GM12878 (cell line): ENCODE measurements at regions not wholly inside any gene's neighbourhood (a gene's known extent, or its start where the extent isn't known, plus 50 kb on each side); places are given as distances from the start of the nearest gene placed in this dataset.

Source experiments
- ATAC-seq: fragments of 200-7000 bp; cut with Tn5 transposase; 3 replicates; pipeline ENCODE4 v1.9.1; 2020; ENCODE audit warnings: mild to moderate bottlenecking, moderate library complexity
- BruUV-seq: library from RNA; stranded (reverse); fragments of 400-500 nt; replicated peaks from 2 replicates; lab custom pipeline; 2021; lab: Mats Ljungman, UMichigan
- CTCF ChIA-PET: fragments of 300-600 bp; sonication (Branson Sonifier 250); formaldehyde crosslinking; extraction: SDS; loops from one replicate; lab custom pipeline; 2021; ENCODE audit warnings: inconsistent platforms; lab: Yijun Ruan, JAX
- POLR2A ChIA-PET: fragments of 350-600 bp; formaldehyde crosslinking; extraction: SDS; loops from one replicate; lab custom pipeline; 2021; ENCODE audit warnings: inconsistent platforms; lab: Charles Lee
- RAD21 ChIA-PET: fragments of 300-600 bp; sonication (Branson Sonifier 250); formaldehyde crosslinking; loops from one replicate; lab custom pipeline; 2023; ENCODE audit warnings: antibody characterized with exemption; ENCODE audit not compliant: unreplicated experiment; lab: Charles Lee
- SMC1A ChIA-PET: fragments of 300-600 bp; sonication (Branson Sonifier 250); formaldehyde crosslinking; loops from one replicate; lab custom pipeline; 2023; ENCODE audit not compliant: unreplicated experiment, uncharacterized antibody; lab: Charles Lee
- DNase-seq: peaks from one replicate; pipeline ENCODE4 v3.0.0-alpha.2; 2011; ENCODE audit warnings: low read depth, low spot score
- FAIRE-seq: peaks from 3 replicates; lab custom pipeline; 2011; peaks lifted over from hg19 to GRCh38; lab: Jason Lieb, UNC
- H2AFZ ChIP-seq: 2 replicates; pipeline ENCODE4 v1.6.0; 2011; ENCODE audit warnings: low read depth, low read length, control low read depth; ENCODE audit not compliant: control insufficient read depth
- H3K27ac ChIP-seq: 2 replicates; pipeline ENCODE4 v1.5.1; 2011; ENCODE audit warnings: control low read depth; ENCODE audit not compliant: control insufficient read depth, insufficient read depth
- H3K27me3 ChIP-seq, 2 experiments: replicated peaks in 1 of 2; 2 replicates each; pipeline versions ENCODE4 v1.6.0 to v1.6.1; 2011; ENCODE audit warnings: low read length in 1 of 2; ENCODE audit not compliant: control insufficient read depth in 2 of 2, insufficient read depth in 2 of 2
- H3K36me3 ChIP-seq, 2 experiments: 2 replicates each; pipeline ENCODE4 v1.5.1; 2011; ENCODE audit warnings: low read length in 1 of 2; ENCODE audit not compliant: control insufficient read depth in 2 of 2, insufficient read depth in 2 of 2
- H3K4me1 ChIP-seq: 2 replicates; pipeline ENCODE4 v1.6.1; 2011; ENCODE audit warnings: mild to moderate bottlenecking, low read length, moderate library complexity, mixed read lengths; ENCODE audit not compliant: control insufficient read depth, insufficient read depth
- H3K4me2 ChIP-seq: 2 replicates; pipeline ENCODE4 v1.6.0; 2011; ENCODE audit warnings: control low read depth; ENCODE audit not compliant: control insufficient read depth, insufficient read depth
- H3K4me3 ChIP-seq: fragments of 200-600 bp; sonication (generic); 2 replicates; pipeline ENCODE4 v1.5.1; 2016
- H3K79me2 ChIP-seq: 2 replicates; pipeline ENCODE4 v1.6.0; 2011; ENCODE audit warnings: low read length; ENCODE audit not compliant: control insufficient read depth, insufficient read depth
- H3K9ac ChIP-seq: 2 replicates; pipeline ENCODE4 v1.8.0; 2011; ENCODE audit warnings: low read length, control low read depth, mixed read lengths; ENCODE audit not compliant: control insufficient read depth, insufficient read depth
- H3K9me3 ChIP-seq: replicated peaks from 3 replicates; pipeline ENCODE4 v1.5.1; 2011; ENCODE audit warnings: mild to moderate bottlenecking, low read length; ENCODE audit not compliant: control insufficient read depth, insufficient read depth
- H4K20me1 ChIP-seq: 2 replicates; pipeline ENCODE4 v1.6.0; 2011; ENCODE audit not compliant: control insufficient read depth, insufficient read depth
- ATF7 ChIP-seq: fragments of 450-650 bp; IDR thresholded peaks from 2 replicates; pipeline ENCODE4 v1.6.1; 2016; ENCODE audit warnings: low read depth, mild to moderate bottlenecking
- BCL11A ChIP-seq: IDR thresholded peaks from 2 replicates; pipeline ENCODE4 v1.6.1; 2011; ENCODE audit warnings: low read depth, low read length
- ESRRA ChIP-seq: IDR thresholded peaks from 2 replicates; pipeline ENCODE4 v1.6.1; 2012; ENCODE audit warnings: mild to moderate bottlenecking, low read length, improper control_type of control experiment
- FOS ChIP-seq: IDR thresholded peaks from 3 replicates; pipeline ENCODE4 v1.6.1; 2011; ENCODE audit warnings: borderline replicate concordance; ENCODE audit not compliant: insufficient read length; ENCODE audit errors: extremely low read depth
- IRF4 ChIP-seq: IDR thresholded peaks from 2 replicates; pipeline ENCODE4 v1.6.1; 2011; ENCODE audit warnings: low read depth, low read length
- NR2C1 ChIP-seq: fragments of 450-650 bp; IDR thresholded peaks from 2 replicates; pipeline ENCODE4 v1.6.1; 2017; ENCODE audit warnings: antibody characterized with exemption, mild to moderate bottlenecking, moderate library complexity
- POLR2AphosphoS2 ChIP-seq: IDR thresholded peaks from 2 replicates; pipeline ENCODE4 v1.6.1; 2011; ENCODE audit warnings: low read depth, mild to moderate bottlenecking, low read length, improper control_type of control experiment, moderate library complexity
- RBBP5 ChIP-seq: fragments of 200-600 bp; sonication (generic); conservative IDR thresholded peaks from 2 replicates; pipeline ENCODE4 v1.6.1; 2016
- SRF ChIP-seq, 2 experiments: IDR thresholded peaks; 2 replicates each; pipeline ENCODE4 v1.6.1; 2011; ENCODE audit warnings: low read depth in 2 of 2, low read length in 2 of 2, mild to moderate bottlenecking in 1 of 2, moderate library complexity in 1 of 2
- TBL1XR1 ChIP-seq: IDR thresholded peaks from 2 replicates; pipeline ENCODE4 v1.6.1; 2012; ENCODE audit warnings: low read depth, low read length, improper control_type of control experiment
- TCF3 ChIP-seq: IDR thresholded peaks from 2 replicates; pipeline ENCODE4 v1.6.1; 2012; ENCODE audit warnings: low read depth, mild to moderate bottlenecking, low read length, borderline replicate concordance; ENCODE audit not compliant: insufficient read depth
- ZNF274 ChIP-seq: IDR thresholded peaks from one replicate; pipeline ENCODE4 v1.8.0; 2011; ENCODE audit not compliant: insufficient read length, insufficient read depth
- WGBS: methylation state at CpG from one replicate; pipeline ENCODE4 v1.1.6; 2016; ENCODE audit warnings: low lambda C conversion rate; ENCODE audit not compliant: insufficient replicate concordance, insufficient coverage; ENCODE audit errors: missing lambda C conversion rate; 5-methylcytosine and 5-hydroxymethylcytosine counted together
- in situ Hi-C: fragments of 300-500 bp; cut with MboI; formaldehyde crosslinking; loops from 9 replicates; pipeline ENCODE4 v1.14.3; 2018; ENCODE audit warnings: mixed read lengths
- intact Hi-C: fragments of 100-400 bp; cut with micrococcal nuclease; formaldehyde crosslinking; loops from one replicate; pipeline ENCODE4 v1.14.2; 2022; ENCODE audit not compliant: unreplicated experiment
- TF ChIP-seq, protein P1 (sequence below): fragments of 450-650 bp; IDR thresholded peaks from 2 replicates; pipeline ENCODE4 v1.6.1; 2017; ENCODE audit warnings: antibody characterized with exemption, mild to moderate bottlenecking, moderate library complexity
- TF ChIP-seq, protein P2 (sequence below): IDR thresholded peaks from 2 replicates; pipeline ENCODE4 v1.6.1; 2011; ENCODE audit warnings: low read depth, low read length, improper control_type of control experiment, borderline replicate concordance
- TF ChIP-seq, protein P3 (sequence below): IDR thresholded peaks from 2 replicates; pipeline ENCODE4 v1.6.1; 2011; ENCODE audit warnings: borderline replicate concordance, low read depth, mild to moderate bottlenecking, moderate library complexity, mixed read lengths, low read length; ENCODE audit not compliant: insufficient read depth; ENCODE audit errors: extremely low read length

DNA sequence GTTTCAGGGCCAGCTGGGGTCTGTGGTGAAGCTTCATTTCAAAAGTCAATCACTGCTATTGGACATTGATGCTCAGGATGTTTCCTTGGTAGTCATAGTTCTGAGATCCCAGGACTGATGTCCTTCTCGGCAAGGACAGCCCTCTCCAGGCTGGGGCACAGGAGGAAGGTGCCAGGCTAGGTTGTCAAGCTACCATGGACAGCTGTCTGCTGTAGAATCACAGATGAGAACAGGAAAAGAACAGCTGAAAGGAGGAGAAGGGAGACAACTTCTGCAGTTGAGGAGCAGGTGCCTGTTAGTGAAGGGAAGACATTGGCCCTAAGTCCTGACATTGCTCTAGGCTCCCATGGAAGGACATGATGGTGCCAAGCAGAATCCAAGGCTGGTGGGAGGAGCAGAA is 58.0 kb downstream of the XAGE2 start:
- CTCF ChIA-PET, result no interaction called here
- H3K9ac ChIP-seq, result no peak overlapping the region
- in situ Hi-C loops, result no loop called here
- H3K4me3 ChIP-seq, result no peak overlapping the region
- SMC1A ChIA-PET, result no interaction called here
- DNase-seq, result no peak
- no peak for ATAC-seq
- H3K27ac ChIP-seq, result no peak overlapping the region
- H3K36me3 ChIP-seq, result no peaks in the 10 kb centered on the region
- no peak overlapping the region for H3K4me2 ChIP-seq
- no peaks in the 10 kb centered on the region for H3K9me3 ChIP-seq
- H2AFZ ChIP-seq, result no peak overlapping the region
- no peaks in the 10 kb centered on the region for H4K20me1 ChIP-seq
- TF ChIP-seq ATF7 (no peak), RBBP5 (no peak), TCF3 (no peak), TBL1XR1 (no peak), ZNF274 (no peak), POLR2AphosphoS2 (no peak), BCL11A (no peak), IRF4 (no peak), ESRRA (no peak), SRF (IDR thresholded peaks at IDR 0.05; ENCODE audit: low read depth in 2 of 2, low read length in 2 of 2) (no peak), NR2C1 (no peak), FOS (no peak)
- TF ChIP-seq, protein P1, sequence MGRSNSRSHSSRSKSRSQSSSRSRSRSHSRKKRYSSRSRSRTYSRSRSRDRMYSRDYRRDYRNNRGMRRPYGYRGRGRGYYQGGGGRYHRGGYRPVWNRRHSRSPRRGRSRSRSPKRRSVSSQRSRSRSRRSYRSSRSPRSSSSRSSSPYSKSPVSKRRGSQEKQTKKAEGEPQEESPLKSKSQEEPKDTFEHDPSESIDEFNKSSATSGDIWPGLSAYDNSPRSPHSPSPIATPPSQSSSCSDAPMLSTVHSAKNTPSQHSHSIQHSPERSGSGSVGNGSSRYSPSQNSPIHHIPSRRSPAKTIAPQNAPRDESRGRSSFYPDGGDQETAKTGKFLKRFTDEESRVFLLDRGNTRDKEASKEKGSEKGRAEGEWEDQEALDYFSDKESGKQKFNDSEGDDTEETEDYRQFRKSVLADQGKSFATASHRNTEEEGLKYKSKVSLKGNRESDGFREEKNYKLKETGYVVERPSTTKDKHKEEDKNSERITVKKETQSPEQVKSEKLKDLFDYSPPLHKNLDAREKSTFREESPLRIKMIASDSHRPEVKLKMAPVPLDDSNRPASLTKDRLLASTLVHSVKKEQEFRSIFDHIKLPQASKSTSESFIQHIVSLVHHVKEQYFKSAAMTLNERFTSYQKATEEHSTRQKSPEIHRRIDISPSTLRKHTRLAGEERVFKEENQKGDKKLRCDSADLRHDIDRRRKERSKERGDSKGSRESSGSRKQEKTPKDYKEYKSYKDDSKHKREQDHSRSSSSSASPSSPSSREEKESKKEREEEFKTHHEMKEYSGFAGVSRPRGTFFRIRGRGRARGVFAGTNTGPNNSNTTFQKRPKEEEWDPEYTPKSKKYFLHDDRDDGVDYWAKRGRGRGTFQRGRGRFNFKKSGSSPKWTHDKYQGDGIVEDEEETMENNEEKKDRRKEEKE, result no peak
- TF ChIP-seq, protein P2, sequence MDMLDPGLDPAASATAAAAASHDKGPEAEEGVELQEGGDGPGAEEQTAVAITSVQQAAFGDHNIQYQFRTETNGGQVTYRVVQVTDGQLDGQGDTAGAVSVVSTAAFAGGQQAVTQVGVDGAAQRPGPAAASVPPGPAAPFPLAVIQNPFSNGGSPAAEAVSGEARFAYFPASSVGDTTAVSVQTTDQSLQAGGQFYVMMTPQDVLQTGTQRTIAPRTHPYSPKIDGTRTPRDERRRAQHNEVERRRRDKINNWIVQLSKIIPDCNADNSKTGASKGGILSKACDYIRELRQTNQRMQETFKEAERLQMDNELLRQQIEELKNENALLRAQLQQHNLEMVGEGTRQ, result no peak
- TF ChIP-seq, protein P3, sequence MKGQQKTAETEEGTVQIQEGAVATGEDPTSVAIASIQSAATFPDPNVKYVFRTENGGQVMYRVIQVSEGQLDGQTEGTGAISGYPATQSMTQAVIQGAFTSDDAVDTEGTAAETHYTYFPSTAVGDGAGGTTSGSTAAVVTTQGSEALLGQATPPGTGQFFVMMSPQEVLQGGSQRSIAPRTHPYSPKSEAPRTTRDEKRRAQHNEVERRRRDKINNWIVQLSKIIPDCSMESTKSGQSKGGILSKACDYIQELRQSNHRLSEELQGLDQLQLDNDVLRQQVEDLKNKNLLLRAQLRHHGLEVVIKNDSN, result no peak
- TF ChIP-seq, all 136 proteins: peak for 0
- POLR2A ChIA-PET, result no interaction called here
- BruUV-seq, result no TSS peak
- Histone ChIP-seq H3K79me2 (no peaks in the 10 kb centered on the region), H3K27me3 (no peaks in the 10 kb centered on the region), H3K4me1 (no peaks in the 10 kb centered on the region)
- WGBS, result 21% methylated on average over 1 of the region's 1 CpG
- RAD21 ChIA-PET, result no interaction called here
- intact Hi-C loops, result no loop called here
- no peak for FAIRE-seq
